HCT116 (cell line): ENCODE measurements at regions not wholly inside any gene's neighbourhood (a gene's known extent, or its start where the extent isn't known, plus 50 kb on each side); places are given as distances from the start of the nearest gene placed in this dataset.

Experiments
- ATAC-seq: fragments of 200-7000 bp; cut with Tn5 transposase; 2 replicates; pipeline ENCODE4 v1.9.1; 2020; ENCODE audit warnings: mild to moderate bottlenecking, moderate library complexity
- BruUV-seq: library from RNA; stranded (reverse); fragments of 400-500 nt; replicated peaks from 2 replicates; lab custom pipeline; 2021; lab: Mats Ljungman, UMichigan
- CTCF ChIA-PET: fragments of 300-600 bp; sonication (Branson Sonifier 250); formaldehyde crosslinking; loops from one replicate; lab custom pipeline; 2021; ENCODE audit warnings: antibody characterized with exemption; lab: Charles Lee
- POLR2A ChIA-PET: fragments of 300-600, 350-600 bp; sonication (Branson Sonifier 250); formaldehyde crosslinking; loops from one replicate; lab custom pipeline; 2021; ENCODE audit warnings: antibody characterized with exemption; lab: Charles Lee
- RAD21 ChIA-PET, 2 experiments: fragments of 300-600 bp; sonication (Branson Sonifier 250); formaldehyde crosslinking; loops; one replicate each; lab custom pipeline; 2023; ENCODE audit warnings: low total read pairs in 2 of 2; ENCODE audit not compliant: uncharacterized antibody in 2 of 2, unreplicated experiment in 2 of 2, low non-redundant PET in 1 of 2; lab: Charles Lee
- DNase-seq: peaks from one replicate; pipeline ENCODE4 v3.0.0-alpha.2; 2010; ENCODE audit warnings: low read depth, low spot score
- H2AFZ ChIP-seq: fragments of 200-600 bp; shearing (Covaris generic), sonication (generic); 2 replicates; pipeline ENCODE4 v1.6.1; 2017; ENCODE audit warnings: low read depth, mixed run types, mixed read lengths, antibody characterized with exemption, low read length; ENCODE audit not compliant: poor library complexity, severe bottlenecking
- H3K27ac ChIP-seq: 2 replicates; pipeline ENCODE4 v1.5.1; 2012; ENCODE audit warnings: low read depth, low read length
- H3K27me3 ChIP-seq: fragments of 200-600 bp; sonication (generic); 2 replicates; pipeline ENCODE4 v1.6.1; 2016; ENCODE audit warnings: mixed run types, low read length, mixed read lengths; ENCODE audit not compliant: insufficient read depth
- H3K36me3 ChIP-seq, 2 experiments: fragments of 200-500 bp in 1 of 2; fragments of 200-600 bp in 1 of 2; sonication (Bioruptor generic) in 1 of 2; sonication (generic) in 1 of 2; 2 replicates each; pipeline versions ENCODE4 v1.5.1 to v1.6.1; 2014 to 2016; ENCODE audit warnings: low read length in 2 of 2, inconsistent platforms in 1 of 2, mixed read lengths in 1 of 2, mixed run types in 1 of 2; ENCODE audit not compliant: insufficient read depth in 2 of 2, control insufficient read depth in 1 of 2
- H3K4me1 ChIP-seq, 2 experiments: fragments of 200-600 bp in 1 of 2; sonication (generic) in 1 of 2; 2 replicates each; pipeline versions ENCODE4 v1.5.1 to v1.6.1; 2012 to 2017; ENCODE audit warnings: low read length in 2 of 2, inconsistent platforms in 1 of 2, mild to moderate bottlenecking in 1 of 2, mixed read lengths in 1 of 2, mixed run types in 1 of 2, moderate library complexity in 1 of 2; ENCODE audit not compliant: insufficient read depth in 2 of 2, control insufficient read depth in 1 of 2
- H3K4me2 ChIP-seq: fragments of 200-600 bp; sonication (generic); 2 replicates; pipeline ENCODE4 v1.6.1; 2017; ENCODE audit warnings: mixed run types, low read length, mixed read lengths
- H3K4me3 ChIP-seq, 2 experiments: fragments of 200-600 bp in 1 of 2; sonication (generic) in 1 of 2; replicated peaks in 1 of 2; 2 replicates each; pipeline ENCODE4 v1.5.1; 2011 to 2016; ENCODE audit warnings: low read length in 2 of 2, control low read depth in 1 of 2, low read depth in 1 of 2, mild to moderate bottlenecking in 1 of 2, mixed read lengths in 1 of 2, mixed run types in 1 of 2
- H3K79me2 ChIP-seq: fragments of 200-600 bp; sonication (generic); 2 replicates; pipeline ENCODE4 v1.6.1; 2017; ENCODE audit warnings: mild to moderate bottlenecking, mixed run types, low read length, moderate library complexity, mixed read lengths; ENCODE audit not compliant: insufficient read depth
- H3K9ac ChIP-seq: fragments of 200-600 bp; sonication (generic); 2 replicates; pipeline ENCODE4 v1.6.1; 2016; ENCODE audit warnings: low read length, mixed read lengths
- H3K9me2 ChIP-seq: fragments of 200-600 bp; sonication (generic), shearing (Covaris generic); 2 replicates; pipeline ENCODE4 v1.6.1; 2017; ENCODE audit warnings: mixed run types, mild to moderate bottlenecking, moderate library complexity; ENCODE audit not compliant: insufficient read depth
- H3K9me3 ChIP-seq, 2 experiments: fragments of 200-500 bp in 1 of 2; fragments of 200-600 bp in 1 of 2; sonication (Bioruptor generic) in 1 of 2; sonication (generic) in 1 of 2; 2 replicates each; pipeline ENCODE4 v1.6.1; 2014 to 2017; ENCODE audit warnings: low read length in 2 of 2, mixed read lengths in 2 of 2, inconsistent platforms in 1 of 2, low read depth in 1 of 2, mild to moderate bottlenecking in 1 of 2, mixed run types in 1 of 2, moderate library complexity in 1 of 2; ENCODE audit not compliant: control insufficient read depth in 1 of 2, insufficient read depth in 1 of 2
- H4K20me1 ChIP-seq: fragments of 200-600 bp; sonication (generic), shearing (Covaris generic); 2 replicates; pipeline ENCODE4 v1.6.1; 2017; ENCODE audit warnings: mixed run types, mild to moderate bottlenecking, moderate library complexity; ENCODE audit not compliant: insufficient read depth
- CBX3 ChIP-seq: IDR thresholded peaks from 2 replicates; pipeline ENCODE4 v1.6.1; 2012; ENCODE audit warnings: low read depth
- CEBPB ChIP-seq: IDR thresholded peaks from 2 replicates; pipeline ENCODE4 v1.6.1; 2012; ENCODE audit warnings: low read depth
- EZH2 ChIP-seq: fragments of 200-600 bp; sonication (generic); IDR thresholded peaks from 2 replicates; pipeline ENCODE4 v1.6.1; 2017; ENCODE audit warnings: antibody characterized with exemption, mixed run types
- FOSL1 ChIP-seq: IDR thresholded peaks from 2 replicates; pipeline ENCODE4 v1.6.1; 2012; ENCODE audit warnings: low read depth
- POLR2A ChIP-seq: IDR thresholded peaks from 2 replicates; pipeline ENCODE4 v1.7.0; 2011; ENCODE audit warnings: borderline replicate concordance; ENCODE audit not compliant: insufficient read depth, insufficient read length; ENCODE audit errors: extremely low read depth
- SIN3A ChIP-seq: IDR thresholded peaks from 2 replicates; pipeline ENCODE4 v1.6.1; 2012; ENCODE audit warnings: low read depth
- SRF ChIP-seq: IDR thresholded peaks from 2 replicates; pipeline ENCODE4 v1.6.1; 2012; ENCODE audit warnings: low read depth
- TCF7L2 ChIP-seq: IDR thresholded peaks from 2 replicates; pipeline ENCODE4 v1.7.0; 2011; ENCODE audit warnings: borderline replicate concordance, inconsistent platforms; ENCODE audit not compliant: insufficient read depth, insufficient read length; ENCODE audit errors: extremely low read depth
- YY1 ChIP-seq: IDR thresholded peaks from 2 replicates; pipeline ENCODE4 v1.6.1; 2011; ENCODE audit warnings: low read length, low read depth, moderate library complexity, mild to moderate bottlenecking; ENCODE audit not compliant: insufficient replicate concordance; ENCODE audit errors: extremely low read depth
- ZFX ChIP-seq: fragments of 450-650 bp; IDR thresholded peaks from 2 replicates; pipeline ENCODE4 v1.6.1; 2017
- ZNF274 ChIP-seq: fragments of 200-500 bp; sonication (Bioruptor generic); IDR thresholded peaks from 2 replicates; pipeline ENCODE4 v1.6.1; 2014; ENCODE audit warnings: mild to moderate bottlenecking, low read depth, low read length, inconsistent platforms
- intact Hi-C: fragments of 100-400 bp; cut with micrococcal nuclease; formaldehyde crosslinking; loops from 2 replicates; pipeline ENCODE4 v1.10.0; 2022
- TF ChIP-seq, protein P1 (sequence below): IDR thresholded peaks from 2 replicates; pipeline ENCODE4 v1.6.1; 2012; ENCODE audit warnings: low read depth
- TF ChIP-seq, protein P2 (sequence below): IDR thresholded peaks from 2 replicates; pipeline ENCODE4 v1.6.1; 2011; ENCODE audit warnings: mild to moderate bottlenecking, low read length, moderate library complexity; ENCODE audit not compliant: insufficient replicate concordance; ENCODE audit errors: extremely low read depth
- TF ChIP-seq, protein P3 (sequence below): IDR thresholded peaks from 2 replicates; pipeline ENCODE4 v1.6.1; 2012

DNA sequence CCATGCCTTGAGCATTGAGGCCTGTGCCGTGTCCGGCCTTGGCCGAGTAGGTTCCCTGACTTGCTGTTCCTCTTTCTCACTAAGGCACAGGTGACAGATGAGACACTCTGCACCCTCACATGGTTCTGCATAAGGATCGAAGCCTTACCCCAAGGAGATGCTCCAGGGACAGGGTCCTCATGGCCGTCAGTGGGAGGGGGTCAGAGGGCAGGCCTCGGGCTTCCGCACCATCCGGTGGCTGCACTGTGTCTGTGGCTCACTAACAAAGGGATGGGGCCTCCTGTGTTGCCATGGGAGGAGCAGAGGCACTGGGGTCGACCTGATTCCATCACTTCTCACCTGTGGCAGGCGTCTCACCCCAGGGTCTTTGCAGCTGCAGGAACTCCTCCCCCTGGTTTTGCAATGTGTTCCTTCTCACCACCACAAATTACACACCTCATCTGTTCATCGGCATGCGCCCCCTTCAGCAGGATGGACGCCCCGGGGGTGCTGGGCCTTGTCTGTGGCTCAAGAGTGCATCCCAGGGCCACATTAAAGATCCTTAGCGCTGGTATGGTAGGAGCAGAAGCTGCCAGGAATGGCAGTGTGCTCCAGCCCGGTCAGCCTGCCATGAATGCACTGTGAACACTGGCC lies 113.3 kb upstream of the SOX1 start:
- no peak overlapping the region for H2AFZ ChIP-seq
- no peaks in the 10 kb centered on the region for H3K36me3 ChIP-seq
- H3K9ac ChIP-seq, result no peak overlapping the region
- intact Hi-C loops, result no loop called here
- H3K9me3 ChIP-seq, result peaks cover 0 to 3% of the 10 kb centered on the region in 2 experiments; a peak in 1 of 4 replicates
- H3K4me1 ChIP-seq, result peaks cover 10 to 14% of the 10 kb centered on the region in 2 experiments
- no peak overlapping the region for H3K4me3 ChIP-seq
- H4K20me1 ChIP-seq, result no peaks in the 10 kb centered on the region
- DNase-seq (no peak), ATAC-seq (no peak)
- POLR2A ChIA-PET, result no interaction called here
- no peaks in the 10 kb centered on the region for H3K9me2 ChIP-seq
- H3K27me3 ChIP-seq, result 0 out of 2 replicates have a peak, but pooled peaks cover 4% of the 10 kb centered on the region
- no peak overlapping the region for H3K27ac ChIP-seq
- H3K79me2 ChIP-seq, result no peaks in the 10 kb centered on the region
- RAD21 ChIA-PET, result no interaction called here
- CTCF ChIA-PET, result no interaction called here
- no TSS peak for BruUV-seq
- H3K4me2 ChIP-seq, result no peak overlapping the region; the same call in 1 of the 2 replicates
- TF ChIP-seq TCF7L2 (no peak), ZFX (no peak), YY1 (no peak), CBX3 (no peak), POLR2A (no peak), EZH2 (no peak), SRF (no peak), SIN3A (no peak), CEBPB (no peak), ZNF274 (no peak), FOSL1 (no peak)
- TF ChIP-seq, protein P1, sequence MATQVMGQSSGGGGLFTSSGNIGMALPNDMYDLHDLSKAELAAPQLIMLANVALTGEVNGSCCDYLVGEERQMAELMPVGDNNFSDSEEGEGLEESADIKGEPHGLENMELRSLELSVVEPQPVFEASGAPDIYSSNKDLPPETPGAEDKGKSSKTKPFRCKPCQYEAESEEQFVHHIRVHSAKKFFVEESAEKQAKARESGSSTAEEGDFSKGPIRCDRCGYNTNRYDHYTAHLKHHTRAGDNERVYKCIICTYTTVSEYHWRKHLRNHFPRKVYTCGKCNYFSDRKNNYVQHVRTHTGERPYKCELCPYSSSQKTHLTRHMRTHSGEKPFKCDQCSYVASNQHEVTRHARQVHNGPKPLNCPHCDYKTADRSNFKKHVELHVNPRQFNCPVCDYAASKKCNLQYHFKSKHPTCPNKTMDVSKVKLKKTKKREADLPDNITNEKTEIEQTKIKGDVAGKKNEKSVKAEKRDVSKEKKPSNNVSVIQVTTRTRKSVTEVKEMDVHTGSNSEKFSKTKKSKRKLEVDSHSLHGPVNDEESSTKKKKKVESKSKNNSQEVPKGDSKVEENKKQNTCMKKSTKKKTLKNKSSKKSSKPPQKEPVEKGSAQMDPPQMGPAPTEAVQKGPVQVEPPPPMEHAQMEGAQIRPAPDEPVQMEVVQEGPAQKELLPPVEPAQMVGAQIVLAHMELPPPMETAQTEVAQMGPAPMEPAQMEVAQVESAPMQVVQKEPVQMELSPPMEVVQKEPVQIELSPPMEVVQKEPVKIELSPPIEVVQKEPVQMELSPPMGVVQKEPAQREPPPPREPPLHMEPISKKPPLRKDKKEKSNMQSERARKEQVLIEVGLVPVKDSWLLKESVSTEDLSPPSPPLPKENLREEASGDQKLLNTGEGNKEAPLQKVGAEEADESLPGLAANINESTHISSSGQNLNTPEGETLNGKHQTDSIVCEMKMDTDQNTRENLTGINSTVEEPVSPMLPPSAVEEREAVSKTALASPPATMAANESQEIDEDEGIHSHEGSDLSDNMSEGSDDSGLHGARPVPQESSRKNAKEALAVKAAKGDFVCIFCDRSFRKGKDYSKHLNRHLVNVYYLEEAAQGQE, result no peak
- TF ChIP-seq, protein P2, sequence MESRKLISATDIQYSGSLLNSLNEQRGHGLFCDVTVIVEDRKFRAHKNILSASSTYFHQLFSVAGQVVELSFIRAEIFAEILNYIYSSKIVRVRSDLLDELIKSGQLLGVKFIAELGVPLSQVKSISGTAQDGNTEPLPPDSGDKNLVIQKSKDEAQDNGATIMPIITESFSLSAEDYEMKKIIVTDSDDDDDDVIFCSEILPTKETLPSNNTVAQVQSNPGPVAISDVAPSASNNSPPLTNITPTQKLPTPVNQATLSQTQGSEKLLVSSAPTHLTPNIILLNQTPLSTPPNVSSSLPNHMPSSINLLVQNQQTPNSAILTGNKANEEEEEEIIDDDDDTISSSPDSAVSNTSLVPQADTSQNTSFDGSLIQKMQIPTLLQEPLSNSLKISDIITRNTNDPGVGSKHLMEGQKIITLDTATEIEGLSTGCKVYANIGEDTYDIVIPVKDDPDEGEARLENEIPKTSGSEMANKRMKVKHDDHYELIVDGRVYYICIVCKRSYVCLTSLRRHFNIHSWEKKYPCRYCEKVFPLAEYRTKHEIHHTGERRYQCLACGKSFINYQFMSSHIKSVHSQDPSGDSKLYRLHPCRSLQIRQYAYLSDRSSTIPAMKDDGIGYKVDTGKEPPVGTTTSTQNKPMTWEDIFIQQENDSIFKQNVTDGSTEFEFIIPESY, result no peak
- TF ChIP-seq, protein P3, sequence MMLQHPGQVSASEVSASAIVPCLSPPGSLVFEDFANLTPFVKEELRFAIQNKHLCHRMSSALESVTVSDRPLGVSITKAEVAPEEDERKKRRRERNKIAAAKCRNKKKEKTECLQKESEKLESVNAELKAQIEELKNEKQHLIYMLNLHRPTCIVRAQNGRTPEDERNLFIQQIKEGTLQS, result no peak
- TF ChIP-seq, all 23 proteins: peak for 0
